OCI-LY1 (cell line): ENCODE measurements at regions not wholly inside any gene's neighbourhood (a gene's known extent, or its start where the extent isn't known, plus 50 kb on each side); places are given as distances from the start of the nearest gene placed in this dataset.

Source experiments
- H2AFZ ChIP-seq: fragments of 200-600 bp; sonication (generic), shearing (Covaris generic); 2 replicates; pipeline ENCODE4 v1.6.0; 2014; ENCODE audit warnings: antibody characterized with exemption, mild to moderate bottlenecking, low read length
- H3F3A ChIP-seq: fragments of 200-600 bp; sonication (generic), shearing (Covaris generic); 2 replicates; pipeline ENCODE4 v1.6.0; 2014; ENCODE audit warnings: mild to moderate bottlenecking, antibody characterized with exemption, low read length, moderate library complexity; ENCODE audit not compliant: insufficient read depth
- H3K27ac ChIP-seq: fragments of 200-600 bp; sonication (generic); 2 replicates; pipeline ENCODE4 v1.5.1; 2014; ENCODE audit warnings: low read length, mixed run types, mild to moderate bottlenecking, low read depth; ENCODE audit not compliant: poor library complexity, severe bottlenecking
- H3K27me3 ChIP-seq: fragments of 200-600 bp; sonication (generic); 2 replicates; pipeline ENCODE4 v1.6.0; 2014; ENCODE audit warnings: antibody characterized with exemption, mild to moderate bottlenecking, low read length, moderate library complexity; ENCODE audit not compliant: insufficient read depth
- H3K36me3 ChIP-seq: fragments of 200-600 bp; sonication (generic); 2 replicates; pipeline ENCODE4 v1.6.1; 2014; ENCODE audit warnings: mild to moderate bottlenecking, antibody characterized with exemption, low read length, moderate library complexity, mixed read lengths; ENCODE audit not compliant: insufficient read depth
- H3K4me1 ChIP-seq: fragments of 200-600 bp; sonication (generic); 2 replicates; pipeline ENCODE4 v1.5.1; 2014; ENCODE audit warnings: mild to moderate bottlenecking, low read length, moderate library complexity; ENCODE audit not compliant: insufficient read depth, severe bottlenecking
- H3K4me2 ChIP-seq: fragments of 200-600 bp; sonication (generic), shearing (Covaris generic); 2 replicates; pipeline ENCODE4 v1.6.1; 2014; ENCODE audit warnings: low read length
- H3K4me3 ChIP-seq: fragments of 200-600 bp; sonication (generic); 2 replicates; pipeline ENCODE4 v1.5.1; 2014; ENCODE audit warnings: low read length, low read depth, mild to moderate bottlenecking, mixed read lengths; ENCODE audit not compliant: poor library complexity, severe bottlenecking
- H3K79me2 ChIP-seq: fragments of 200-600 bp; shearing (Covaris generic); 2 replicates; pipeline ENCODE4 v1.6.1; 2016; ENCODE audit warnings: mixed run types, low read length, mixed read lengths; ENCODE audit not compliant: insufficient read depth
- H3K9ac ChIP-seq: fragments of 200-600 bp; sonication (generic), shearing (Covaris generic); 2 replicates; pipeline ENCODE4 v1.6.1; 2014; ENCODE audit warnings: mild to moderate bottlenecking, low read length, mixed read lengths
- H3K9me2 ChIP-seq: fragments of 200-600 bp; sonication (generic), shearing (Covaris generic); 2 replicates; pipeline ENCODE4 v1.6.1; 2014; ENCODE audit warnings: low read depth, mild to moderate bottlenecking, low read length, mixed read lengths
- H3K9me3 ChIP-seq: fragments of 200-600 bp; shearing (Covaris generic); 2 replicates; pipeline ENCODE4 v1.6.1; 2014; ENCODE audit warnings: low read length, mixed read lengths
- H4K20me1 ChIP-seq: fragments of 200-600 bp; sonication (generic), shearing (Covaris generic); 2 replicates; pipeline ENCODE4 v1.6.0; 2016; ENCODE audit warnings: mild to moderate bottlenecking, low read length; ENCODE audit not compliant: insufficient read depth
- CTCF ChIP-seq: fragments of 200-600 bp; sonication (generic), shearing (Covaris generic); IDR thresholded peaks from 2 replicates; pipeline ENCODE4 v1.5.1; 2017; ENCODE audit warnings: mild to moderate bottlenecking, antibody characterized with exemption, low read length, moderate library complexity, mixed read lengths
- EZH2 ChIP-seq: fragments of 200-600 bp; sonication (generic), shearing (Covaris generic); IDR thresholded peaks from 2 replicates; pipeline ENCODE4 v1.8.0; 2017; ENCODE audit warnings: borderline replicate concordance, mixed run types, mild to moderate bottlenecking, antibody characterized with exemption, low read length, moderate library complexity, mixed read lengths

DNA sequence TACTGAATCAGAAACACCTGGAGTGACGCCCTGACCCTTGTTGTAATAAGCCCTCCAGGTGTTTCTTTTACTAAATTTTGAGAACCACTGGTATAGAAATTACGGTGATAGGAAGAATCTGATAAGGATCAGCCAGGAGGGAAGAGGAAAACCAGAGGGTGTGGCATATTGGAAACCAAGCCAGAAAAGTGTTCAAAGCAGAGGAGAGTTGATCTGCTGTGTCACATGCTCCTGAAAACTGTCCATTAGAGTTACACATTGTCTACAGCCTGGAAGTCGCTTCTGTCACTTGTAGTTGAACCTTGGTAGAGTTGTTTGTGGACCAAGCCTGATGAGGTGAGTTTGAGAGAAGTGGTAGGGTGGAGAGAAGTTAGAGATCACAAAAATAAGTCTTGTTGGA is 497.4 kb downstream of the ENC1 start:
- Histone ChIP-seq H3K36me3 (no peaks in the 10 kb centered on the region), H3K4me2 (no peak overlapping the region), H3F3A (no peaks in the 10 kb centered on the region), H3K27me3 (no peaks in the 10 kb centered on the region), H3K9me2 (no peaks in the 10 kb centered on the region), H3K27ac (no peak overlapping the region), H3K9ac (no peak overlapping the region), H3K4me1 (no peaks in the 10 kb centered on the region), H3K4me3 (no peak overlapping the region), H3K9me3 (no peaks in the 10 kb centered on the region), H4K20me1 (no peaks in the 10 kb centered on the region), H2AFZ (no peak overlapping the region), H3K79me2 (no peaks in the 10 kb centered on the region)
- no peak for TF ChIP-seq CTCF
- TF ChIP-seq EZH2, result no peak

DNA sequence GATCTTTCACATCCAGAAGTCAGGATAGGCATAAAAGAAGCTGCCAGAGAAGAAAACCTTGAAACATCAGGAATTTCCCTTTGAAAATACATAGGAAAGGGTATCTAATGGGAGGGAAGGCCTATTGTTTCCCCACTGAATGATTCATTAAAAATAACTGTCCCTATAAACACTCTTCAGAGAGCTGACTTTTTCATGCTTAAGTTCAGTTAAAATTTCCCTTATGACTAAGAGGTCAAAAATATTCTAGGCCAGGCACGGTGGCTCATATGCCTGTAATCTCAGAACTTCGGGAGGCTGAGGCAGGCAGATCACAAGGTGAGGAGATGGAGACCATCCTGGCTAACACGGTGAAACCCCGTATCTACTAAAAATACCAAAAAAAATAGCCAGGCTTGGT is 499.5 kb downstream of the ENC1 start:
- Histone ChIP-seq H3K27ac (no peak overlapping the region), H3K4me3 (no peak overlapping the region), H3K79me2 (no peaks in the 10 kb centered on the region), H3K9ac (no peak overlapping the region), H3K4me1 (no peaks in the 10 kb centered on the region), H3K9me2 (no peaks in the 10 kb centered on the region), H3K27me3 (no peaks in the 10 kb centered on the region), H4K20me1 (no peaks in the 10 kb centered on the region), H2AFZ (no peak overlapping the region), H3K36me3 (no peaks in the 10 kb centered on the region), H3K4me2 (no peak overlapping the region), H3F3A (no peaks in the 10 kb centered on the region), H3K9me3 (no peaks in the 10 kb centered on the region)
- TF ChIP-seq CTCF, result no peak
- TF ChIP-seq EZH2, result no peak

- Histone ChIP-seq H4K20me1 (no peaks in the 10 kb centered on the region), H3K36me3 (no peaks in the 10 kb centered on the region), H3K4me2 (no peak overlapping the region), H3K9me3 (no peaks in the 10 kb centered on the region), H3K4me3 (no peak overlapping the region), H3K27ac (no peak overlapping the region), H3K79me2 (no peaks in the 10 kb centered on the region), H3K9me2 (no peaks in the 10 kb centered on the region), H3F3A (no peaks in the 10 kb centered on the region), H2AFZ (no peak overlapping the region), H3K27me3 (no peaks in the 10 kb centered on the region), H3K9ac (no peak overlapping the region), H3K4me1 (no peaks in the 10 kb centered on the region)
- TF ChIP-seq EZH2 (no peak), CTCF (no peak)
These were observed 500.1 kb downstream of the ENC1 start for GRCh38 chr5:74140409-74140808.
